ENCODE measurements at regions not wholly inside any gene's neighbourhood (a gene's known extent, or its start where the extent isn't known, plus 50 kb on each side); places are given as distances from the start of the nearest gene placed in this dataset.

- peak; percentile 71 to 83 for DNase-seq (ENCODE audit: low read depth in 2 of 2)
Observed at GRCh38 chr4:174120446-174121295, 162.8 kb downstream of the FBXO8 start.

GRCh38 chr4:174119830-174120229, 163.6 kb downstream of the FBXO8 start:
- no peak for DNase-seq (ENCODE audit: low read depth in 2 of 2)

- DNase-seq (ENCODE audit: low read depth in 2 of 2): peak in 1 of 2 donors; percentile 26
Observed at GRCh38 chr4:174119051-174119450, 164.4 kb downstream of the FBXO8 start.

- no peak for DNase-seq (ENCODE audit: low read depth in 2 of 2)
Observed at GRCh38 chr4:174118171-174118570, 165.3 kb downstream of the FBXO8 start.

- no peak for DNase-seq (ENCODE audit: low read depth in 2 of 2)
Observed at GRCh38 chr4:174117445-174117844, 166.0 kb downstream of the FBXO8 start.

GRCh38 chr4:174116021-174116420, 167.4 kb downstream of the FBXO8 start:
- no peak for DNase-seq (ENCODE audit: low read depth in 2 of 2)

GRCh38 chr4:174111422-174111821, 172.0 kb downstream of the FBXO8 start:
- no peak for DNase-seq (ENCODE audit: low read depth in 2 of 2)

- DNase-seq (ENCODE audit: low read depth in 2 of 2): no peak
Observed at GRCh38 chr4:174110180-174110579, 173.3 kb downstream of the FBXO8 start.

GRCh38 chr4:174107746-174108354, 175.6 kb downstream of the FBXO8 start:
- DNase-seq (ENCODE audit: low read depth in 2 of 2): no peak

GRCh38 chr4:174105202-174105601, 178.3 kb downstream of the FBXO8 start:
- no peak for DNase-seq (ENCODE audit: low read depth in 2 of 2)

GRCh38 chr4:174100910-174101309, 182.6 kb downstream of the FBXO8 start:
- DNase-seq (ENCODE audit: low read depth in 2 of 2): no peak

- no peak for DNase-seq (ENCODE audit: low read depth in 2 of 2)
Observed at GRCh38 chr4:174099712-174100111, 183.8 kb downstream of the FBXO8 start.

GRCh38 chr4:174096999-174097398, 186.5 kb downstream of the FBXO8 start:
- no peak for DNase-seq (ENCODE audit: low read depth in 2 of 2)

GRCh38 chr4:174096456-174096855, 187.0 kb downstream of the FBXO8 start:
- no peak for DNase-seq (ENCODE audit: low read depth in 2 of 2)

- DNase-seq (ENCODE audit: low read depth in 2 of 2): no peak
Observed at GRCh38 chr4:174091130-174091529, 192.3 kb downstream of the FBXO8 start.

GRCh38 chr4:174089711-174090110, 193.8 kb downstream of the FBXO8 start:
- no peak for DNase-seq (ENCODE audit: low read depth in 2 of 2)

GRCh38 chr4:174088795-174089194, 194.7 kb downstream of the FBXO8 start:
- no peak for DNase-seq (ENCODE audit: low read depth in 2 of 2)

- no peak for DNase-seq (ENCODE audit: low read depth in 2 of 2)
Observed at GRCh38 chr4:174086829-174087799, 196.4 kb downstream of the FBXO8 start.

- no peak for DNase-seq (ENCODE audit: low read depth in 2 of 2)
Observed at GRCh38 chr4:174084981-174085380, 198.5 kb downstream of the FBXO8 start.

- peak; percentile 68 to 80 for DNase-seq (ENCODE audit: low read depth in 2 of 2)
Observed at GRCh38 chr4:174084542-174084941, 198.9 kb downstream of the FBXO8 start.

- no peak for DNase-seq (ENCODE audit: low read depth in 2 of 2)
Observed at GRCh38 chr4:174080361-174080760, 203.1 kb downstream of the FBXO8 start.

GRCh38 chr4:174071595-174071994, 211.9 kb downstream of the FBXO8 start:
- no peak for DNase-seq (ENCODE audit: low read depth in 2 of 2)
